ENCODE measurements at regions not wholly inside any gene's neighbourhood (a gene's known extent, or its start where the extent isn't known, plus 50 kb on each side); places are given as distances from the start of the nearest gene placed in this dataset.
"Not testable (repeated sequence)": the region's sequence is repeated elsewhere in the genome, so short reads cannot be mapped to it uniquely, and the experiment has no call there.

- DNase-seq (ENCODE audit: low read depth): no peak
Observed at GRCh38 chr20:19834783-19835182, 76.7 kb downstream of the RIN2 start.

GRCh38 chr20:19835533-19836222 is 77.6 kb downstream of the RIN2 start:
- no peak for DNase-seq (ENCODE audit: low read depth)

- DNase-seq (ENCODE audit: low read depth): no peak
Observed at GRCh38 chr20:19838468-19838867, 80.4 kb downstream of the RIN2 start.

GRCh38 chr20:19839053-19839452 is 81.0 kb downstream of the RIN2 start:
- no peak for DNase-seq (ENCODE audit: low read depth)

- no peak for DNase-seq (ENCODE audit: low read depth)
Observed at GRCh38 chr20:19840111-19840710, 82.2 kb downstream of the RIN2 start.

GRCh38 chr20:19841740-19842139 is 83.7 kb downstream of the RIN2 start:
- DNase-seq (ENCODE audit: low read depth): no peak

- DNase-seq (ENCODE audit: low read depth): not testable (repeated sequence)
Observed at GRCh38 chr20:19844850-19845249, 86.8 kb downstream of the RIN2 start.

- no peak for DNase-seq (ENCODE audit: low read depth)
Observed at GRCh38 chr20:19847383-19847782, 89.3 kb downstream of the RIN2 start.

GRCh38 chr20:19849341-19850197 is 91.5 kb downstream of the RIN2 start:
- no peak for DNase-seq (ENCODE audit: low read depth)

GRCh38 chr20:19850198-19850533 is 92.1 kb downstream of the RIN2 start:
- DNase-seq (ENCODE audit: low read depth): no peak

GRCh38 chr20:19851861-19852260 is 93.8 kb downstream of the RIN2 start:
- no peak for DNase-seq (ENCODE audit: low read depth)

- no peak for DNase-seq (ENCODE audit: low read depth)
Observed at GRCh38 chr20:19855416-19855815, 97.4 kb downstream of the RIN2 start.

GRCh38 chr20:19858466-19859371 is 100.7 kb downstream of the RIN2 start:
- DNase-seq (ENCODE audit: low read depth): peak; percentile 28

GRCh38 chr20:19859444-19859843 is 101.4 kb downstream of the RIN2 start:
- no peak for DNase-seq (ENCODE audit: low read depth)

GRCh38 chr20:19860737-19861136 is 102.7 kb downstream of the RIN2 start:
- no peak for DNase-seq (ENCODE audit: low read depth)

GRCh38 chr20:19861147-19861759 is 103.2 kb downstream of the RIN2 start:
- DNase-seq (ENCODE audit: low read depth): no peak

- no peak for DNase-seq (ENCODE audit: low read depth)
Observed at GRCh38 chr20:19864130-19864529, 106.1 kb downstream of the RIN2 start.

GRCh38 chr20:19866070-19866469 is 108.0 kb downstream of the RIN2 start:
- no peak for DNase-seq (ENCODE audit: low read depth)

GRCh38 chr20:19867074-19867473 is 109.0 kb downstream of the RIN2 start:
- DNase-seq (ENCODE audit: low read depth): peak; percentile 94

- DNase-seq (ENCODE audit: low read depth): peak; percentile 64
Observed at GRCh38 chr20:19867940-19868371, 109.9 kb downstream of the RIN2 start.

- DNase-seq (ENCODE audit: low read depth): no peak
Observed at GRCh38 chr20:19868441-19868840, 110.4 kb downstream of the RIN2 start.

- no peak for DNase-seq (ENCODE audit: low read depth)
Observed at GRCh38 chr20:19872001-19872400, 113.9 kb downstream of the RIN2 start.
